MM.1S (cell line): ENCODE measurements at regions not wholly inside any gene's neighbourhood (a gene's known extent, or its start where the extent isn't known, plus 50 kb on each side); places are given as distances from the start of the nearest gene placed in this dataset.

Experiments
- CTCF ChIP-seq: fragments of 300-600 bp; sonication (generic); IDR thresholded peaks from 2 replicates; pipeline ENCODE4 v1.5.1; 2016; ENCODE audit warnings: antibody characterized with exemption, low read length, mixed read lengths
- EZH2 ChIP-seq: fragments of 300-600 bp; sonication (generic); optimal IDR thresholded peaks from 2 replicates; pipeline ENCODE3; 2017; ENCODE audit warnings: low read depth, mild to moderate bottlenecking, antibody characterized with exemption, low read length, mixed read lengths

GRCh38 chr21:15964236-15964855, 234.6 kb downstream of the USP25 start:
- TF ChIP-seq CTCF, result no peak
- no peak for TF ChIP-seq EZH2
